Spleen (tissue), 7 donors: ENCODE measurements at regions not wholly inside any gene's neighbourhood (a gene's known extent, or its start where the extent isn't known, plus 50 kb on each side); places are given as distances from the start of the nearest gene placed in this dataset.

Experiments used
- CTCF ChIP-seq, 11 experiments: fragments of 200-600 bp in 7 of 11; fragments of 450-650 bp in 4 of 11; sonication (generic) in 4 of 11; IDR thresholded peaks in 8 of 11; conservative IDR thresholded peaks in 3 of 11; 1 replicate in 7 of 11; 2 replicates in 4 of 11; pipeline versions ENCODE4 v1.4.0 to v1.8.0; 2016 to 2021; ENCODE audit warnings: antibody characterized with exemption in 11 of 11, inconsistent platforms in 4 of 11, mild to moderate bottlenecking in 1 of 11
- POLR2A ChIP-seq, 3 donors: fragments of 450-650 bp; IDR thresholded peaks; one replicate each; pipeline ENCODE4 v1.5.1; 2017; ENCODE audit warnings: antibody characterized with exemption in 3 of 3, mild to moderate bottlenecking in 1 of 3
- donor health status: DM: no; HTN: no; CAD: no; lungs with moderate emphysema.
- donor health status: DM: no; HTN: no; CAD: no.
- donor health status: DM: no; HTN: no; CAD: no.

- TF ChIP-seq CTCF (IDR thresholded peaks at IDR 0.05 in 8 of 11, conservative IDR thresholded peaks at IDR 0.05 in 3 of 11) (no peak), POLR2A (IDR thresholded peaks at IDR 0.05) (no peak)
These were observed 316.6 kb upstream of the NCAM1 start for GRCh38 chr11:112644410-112645131.
